GM21515 (cell line): ENCODE measurements at regions not wholly inside any gene's neighbourhood (a gene's known extent, or its start where the extent isn't known, plus 50 kb on each side); places are given as distances from the start of the nearest gene placed in this dataset.
"Not testable (repeated sequence)": the region's sequence is repeated elsewhere in the genome, so short reads cannot be mapped to it uniquely, and the experiment has no call there.

Experiments
- ATAC-seq: cut with Tn5 transposase; IDR thresholded peaks from one replicate; pipeline ENCODE4 v1.9.1; 2021; ENCODE audit not compliant: unreplicated experiment

GRCh38 chr14:44453433-44454171 lies 53.5 kb downstream of the FSCB start:
- no peak for ATAC-seq

- ATAC-seq, result not testable (repeated sequence)
Measured at GRCh38 chr14:44450232-44450631, 56.9 kb downstream of the FSCB start.

GRCh38 chr14:44449680-44450079 lies 57.4 kb downstream of the FSCB start:
- ATAC-seq, result no peak

GRCh38 chr14:44448951-44449358 lies 58.1 kb downstream of the FSCB start:
- no peak for ATAC-seq

GRCh38 chr14:44446965-44447364 lies 60.1 kb downstream of the FSCB start:
- no peak for ATAC-seq

- no peak for ATAC-seq
Measured at GRCh38 chr14:44444454-44444853, 62.6 kb downstream of the FSCB start.

GRCh38 chr14:44438936-44439335 lies 68.1 kb downstream of the FSCB start:
- no peak for ATAC-seq

GRCh38 chr14:44438221-44438620 lies 68.9 kb downstream of the FSCB start:
- ATAC-seq, result no peak

- no peak for ATAC-seq
Measured at GRCh38 chr14:44436458-44436857, 70.6 kb downstream of the FSCB start.

GRCh38 chr14:44428231-44428945 lies 78.7 kb downstream of the FSCB start:
- ATAC-seq, result no peak

- ATAC-seq, result no peak
Measured at GRCh38 chr14:44422699-44423098, 84.4 kb downstream of the FSCB start.

GRCh38 chr14:44420226-44420625 lies 86.9 kb downstream of the FSCB start:
- ATAC-seq, result no peak

GRCh38 chr14:44418856-44419255 lies 88.2 kb downstream of the FSCB start:
- ATAC-seq, result no peak

GRCh38 chr14:44417809-44418208 lies 89.3 kb downstream of the FSCB start:
- ATAC-seq, result no peak

GRCh38 chr14:44414646-44415045 lies 92.4 kb downstream of the FSCB start:
- no peak for ATAC-seq

- no peak for ATAC-seq
Measured at GRCh38 chr14:44412858-44413569, 94.1 kb downstream of the FSCB start.

GRCh38 chr14:44405011-44405486 lies 102.0 kb downstream of the FSCB start:
- no peak for ATAC-seq

GRCh38 chr14:44404599-44404998 lies 102.5 kb downstream of the FSCB start:
- ATAC-seq, result no peak

- ATAC-seq, result no peak
Measured at GRCh38 chr14:44404036-44404435, 103.0 kb downstream of the FSCB start.

- no peak for ATAC-seq
Measured at GRCh38 chr14:44403193-44403592, 103.9 kb downstream of the FSCB start.

GRCh38 chr14:44396226-44396625 lies 110.9 kb downstream of the FSCB start:
- ATAC-seq, result no peak

- ATAC-seq, result no peak
Measured at GRCh38 chr14:44392984-44393383, 114.1 kb downstream of the FSCB start.
